ENCODE measurements at regions not wholly inside any gene's neighbourhood (a gene's known extent, or its start where the extent isn't known, plus 50 kb on each side); places are given as distances from the start of the nearest gene placed in this dataset.
"Not testable (repeated sequence)": the region's sequence is repeated elsewhere in the genome, so short reads cannot be mapped to it uniquely, and the experiment has no call there.

GRCh38 chr5:17114233-17114632, 103.2 kb upstream of the BASP1 start:
- DNase-seq (no peak), ATAC-seq (no peak)
- Mint-ChIP-seq H3K9me3 (no peaks in the 10 kb centered on the region), H3K4me3 (no peak overlapping the region), H3K36me3 (ENCODE audit: insufficient read depth) (no peaks in the 10 kb centered on the region), H3K27me3 (ENCODE audit: low read depth) (peaks cover 2% of the 10 kb centered on the region), H3K4me1 (ENCODE audit: low read depth) (no peaks in the 10 kb centered on the region)

GRCh38 chr5:17114715-17115599, 102.5 kb upstream of the BASP1 start:
- H3K9me3 Mint-ChIP-seq = no peaks in the 10 kb centered on the region
- no peaks in the 10 kb centered on the region for H3K36me3 Mint-ChIP-seq (ENCODE audit: insufficient read depth)
- DNase-seq (no peak), ATAC-seq (no peak)
- no peaks in the 10 kb centered on the region for H3K4me1 Mint-ChIP-seq (ENCODE audit: low read depth)
- H3K27me3 Mint-ChIP-seq (ENCODE audit: low read depth) = peaks cover 2% of the 10 kb centered on the region
- no peak overlapping the region for H3K4me3 Mint-ChIP-seq

DNA sequence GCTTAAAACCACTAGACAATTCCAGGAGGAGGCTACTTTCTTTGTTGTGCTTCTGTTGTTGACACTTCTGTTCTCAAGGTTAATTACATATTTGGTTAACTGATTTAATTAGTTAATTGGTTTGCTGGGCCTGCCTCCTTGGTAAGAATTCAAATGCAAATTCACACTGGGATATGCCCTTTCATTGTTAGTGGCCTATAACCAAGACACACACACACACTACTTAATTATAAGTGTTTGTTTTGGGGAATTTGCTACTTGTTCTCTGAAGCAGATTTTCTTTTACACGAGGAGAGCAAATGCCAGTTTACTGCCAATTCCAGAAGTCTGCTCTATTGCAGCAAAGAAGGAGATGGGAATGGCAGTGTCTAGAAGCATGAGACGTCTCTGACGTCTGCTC, 101.6 kb upstream of the BASP1 start:
- H3K4me1 Mint-ChIP-seq (ENCODE audit: low read depth) = no peaks in the 10 kb centered on the region

GRCh38 chr5:17118631-17119030, 98.8 kb upstream of the BASP1 start:
- no peak for DNase-seq
- Mint-ChIP-seq H3K4me1 (ENCODE audit: low read depth) (no peaks in the 10 kb centered on the region), H3K9me3 (no peaks in the 10 kb centered on the region), H3K36me3 (ENCODE audit: insufficient read depth) (no peaks in the 10 kb centered on the region), H3K4me3 (no peak overlapping the region), H3K27me3 (ENCODE audit: low read depth) (peaks cover 2% of the 10 kb centered on the region)
- ATAC-seq = peak in 1 of 2 donors; percentile 46

More for the DNA sequence above, 101.6 kb upstream of the BASP1 start:
- no peak for ATAC-seq
- Mint-ChIP-seq H3K9me3 (no peaks in the 10 kb centered on the region), H3K36me3 (ENCODE audit: insufficient read depth) (no peaks in the 10 kb centered on the region), H3K27me3 (ENCODE audit: low read depth) (peaks cover 2% of the 10 kb centered on the region), H3K4me3 (no peak overlapping the region)
- no peak for DNase-seq

DNA sequence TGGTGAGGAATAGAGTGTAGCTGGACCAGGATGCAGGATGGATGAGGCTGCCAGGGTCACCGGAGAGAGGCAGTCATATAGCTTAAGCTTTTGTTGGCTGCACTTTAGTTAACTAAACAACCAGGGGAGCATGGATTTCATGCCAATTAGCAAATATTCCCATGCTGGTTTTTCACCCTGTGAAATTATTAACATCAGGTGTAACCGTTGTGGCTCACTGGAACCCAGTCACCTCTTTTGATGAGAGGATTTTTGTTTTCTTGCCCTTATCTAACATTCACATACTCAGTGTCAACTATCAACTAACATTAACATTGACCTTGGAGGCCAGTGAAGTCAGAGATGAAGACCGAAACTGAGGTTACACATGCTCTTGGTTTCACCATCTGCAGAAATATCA, 97.2 kb upstream of the BASP1 start:
- Mint-ChIP-seq H3K9me3 (peaks cover 5% of the 10 kb centered on the region), H3K4me3 (no peak overlapping the region), H3K27me3 (ENCODE audit: low read depth) (peaks cover 2% of the 10 kb centered on the region), H3K36me3 (ENCODE audit: insufficient read depth) (no peaks in the 10 kb centered on the region), H3K4me1 (ENCODE audit: low read depth) (no peaks in the 10 kb centered on the region)
- ATAC-seq (no peak), DNase-seq (no peak)

DNA sequence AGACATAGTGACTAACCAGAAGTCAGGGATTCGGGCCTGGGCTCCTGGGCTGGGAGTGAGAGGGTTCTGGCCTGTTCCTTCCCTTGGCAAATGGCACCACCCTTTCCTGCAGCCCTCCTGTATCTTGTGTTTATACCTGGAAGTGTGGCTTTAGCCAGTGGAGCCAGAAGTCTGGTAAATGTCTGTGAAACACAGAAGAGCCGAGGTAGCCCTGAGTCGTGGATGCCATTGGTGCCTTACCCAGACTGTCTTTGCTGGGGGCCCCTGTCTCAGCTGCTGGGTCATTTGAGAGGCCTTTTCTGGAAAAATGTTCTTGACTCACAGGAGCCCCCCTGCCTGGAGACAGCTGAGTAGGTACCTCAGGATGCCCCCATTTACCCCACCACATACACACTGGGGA, 95.7 kb upstream of the BASP1 start:
- Mint-ChIP-seq H3K9me3 (peaks cover 5% of the 10 kb centered on the region), H3K4me3 (no peak overlapping the region), H3K4me1 (ENCODE audit: low read depth) (no peaks in the 10 kb centered on the region), H3K27me3 (ENCODE audit: low read depth) (peaks cover 2% of the 10 kb centered on the region), H3K36me3 (ENCODE audit: insufficient read depth) (no peaks in the 10 kb centered on the region)
- DNase-seq (no peak), ATAC-seq (no peak)

DNA sequence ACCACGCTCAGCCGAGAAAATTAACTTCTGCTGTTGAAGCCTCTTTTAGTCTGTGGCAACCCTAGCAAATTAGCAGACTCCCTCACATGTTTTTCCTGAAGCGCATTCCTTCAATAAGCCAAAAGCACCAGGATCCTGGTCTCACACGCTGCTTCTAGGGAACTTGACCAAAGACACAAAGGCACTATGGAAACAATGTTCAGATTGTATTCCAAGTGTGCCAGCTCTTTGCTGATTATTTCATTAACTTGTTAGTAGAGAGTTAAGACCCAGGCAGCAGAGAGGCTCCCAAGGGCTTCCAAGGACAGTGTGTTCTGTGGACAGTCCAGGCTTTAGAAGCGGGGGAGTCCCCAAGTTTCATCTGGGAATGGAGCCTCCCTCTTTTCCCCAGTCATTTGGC, 94.4 kb upstream of the BASP1 start:
- ATAC-seq (no peak), DNase-seq (no peak)
- Mint-ChIP-seq H3K9me3 (peaks cover 5% of the 10 kb centered on the region), H3K27me3 (ENCODE audit: low read depth) (peaks cover 2% of the 10 kb centered on the region), H3K4me3 (no peak overlapping the region), H3K36me3 (ENCODE audit: insufficient read depth) (no peaks in the 10 kb centered on the region), H3K4me1 (ENCODE audit: low read depth) (no peaks in the 10 kb centered on the region)

- H3K36me3 Mint-ChIP-seq (ENCODE audit: insufficient read depth); ATAC-seq; H3K4me3 Mint-ChIP-seq; H3K9me3 Mint-ChIP-seq; DNase-seq; H3K27me3 Mint-ChIP-seq (ENCODE audit: low read depth); H3K4me1 Mint-ChIP-seq (ENCODE audit: low read depth): not testable (repeated sequence)
Measured at GRCh38 chr5:17123773-17124172, 93.7 kb upstream of the BASP1 start.

DNA sequence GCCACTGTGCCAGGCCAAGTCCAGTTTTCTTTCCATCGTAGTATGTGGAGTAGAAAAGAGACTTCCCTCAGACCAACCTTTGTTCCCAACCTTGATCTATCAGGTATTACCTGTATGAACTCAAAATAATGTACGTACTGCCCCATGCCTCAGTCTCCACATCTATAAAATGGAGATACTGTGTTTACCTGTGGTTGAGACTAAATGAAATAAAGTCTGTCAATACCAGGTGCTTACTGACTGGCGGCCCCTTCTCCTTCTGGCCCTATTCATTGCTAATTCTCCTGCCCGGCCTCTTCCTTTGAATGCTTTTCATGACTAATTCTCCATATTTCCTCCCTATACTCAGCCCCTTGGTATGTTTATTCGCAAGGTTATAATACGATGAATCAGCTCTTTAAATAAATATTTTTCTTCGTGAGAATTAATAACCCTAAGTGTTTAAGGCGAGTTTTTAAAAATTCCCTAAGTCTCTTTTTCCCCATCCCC, 89.6 kb upstream of the BASP1 start:
- no peaks in the 10 kb centered on the region for H3K36me3 Mint-ChIP-seq (ENCODE audit: insufficient read depth)
- H3K4me3 Mint-ChIP-seq = no peak overlapping the region
- no peak for ATAC-seq
- peaks cover 5% of the 10 kb centered on the region for H3K9me3 Mint-ChIP-seq
- H3K27me3 Mint-ChIP-seq (ENCODE audit: low read depth) = peaks cover 13% of the 10 kb centered on the region
- peaks cover 2% of the 10 kb centered on the region for H3K4me1 Mint-ChIP-seq (ENCODE audit: low read depth)
- DNase-seq = no peak

DNA sequence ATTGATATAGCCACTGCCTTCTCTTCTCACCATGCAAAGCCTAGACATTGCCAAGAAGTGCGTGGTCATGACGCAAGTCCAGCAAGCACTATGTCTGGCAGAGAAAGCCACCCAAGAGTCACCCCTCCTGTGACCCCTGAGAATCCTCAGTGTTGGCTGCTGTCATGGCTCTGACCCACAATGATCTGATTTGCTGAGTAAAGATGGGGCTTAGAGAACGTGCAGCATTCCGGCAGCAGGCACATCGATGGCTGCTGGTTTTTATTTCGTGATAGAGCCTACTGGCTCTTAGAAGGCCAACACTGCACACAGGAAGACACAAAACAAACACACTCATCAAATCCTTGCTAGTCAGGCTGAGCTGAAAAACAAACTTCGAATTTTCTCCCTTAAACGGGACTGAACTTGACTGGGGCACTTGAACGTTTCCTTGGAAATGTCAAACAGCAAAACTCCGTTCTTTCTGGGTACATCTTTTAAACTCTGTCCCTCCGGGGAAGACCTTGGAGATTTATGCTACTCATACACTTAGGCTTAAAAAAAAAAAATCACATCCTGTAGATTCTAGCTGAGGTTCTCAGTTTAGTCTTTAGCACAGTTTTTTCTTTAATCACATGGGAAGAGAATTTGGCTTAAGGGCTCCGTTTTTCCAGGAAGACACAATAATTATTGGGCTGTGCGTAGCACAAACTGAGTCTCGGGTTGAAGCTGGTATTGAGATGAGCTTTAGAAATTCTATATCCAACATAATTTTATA, 88.2 kb upstream of the BASP1 start:
- ATAC-seq = no peak

GRCh38 chr5:17130302-17130701, 87.1 kb upstream of the BASP1 start:
- not testable (repeated sequence) for ATAC-seq; H3K4me1 Mint-ChIP-seq (ENCODE audit: low read depth); H3K36me3 Mint-ChIP-seq (ENCODE audit: insufficient read depth); H3K9me3 Mint-ChIP-seq; DNase-seq; H3K4me3 Mint-ChIP-seq
- peaks cover 13% of the 10 kb centered on the region for H3K27me3 Mint-ChIP-seq (ENCODE audit: low read depth)

More for the DNA sequence above, 88.2 kb upstream of the BASP1 start:
- Mint-ChIP-seq H3K27me3 (ENCODE audit: low read depth) (peaks cover 13% of the 10 kb centered on the region), H3K4me3 (no peak overlapping the region), H3K36me3 (ENCODE audit: insufficient read depth) (no peaks in the 10 kb centered on the region), H3K4me1 (ENCODE audit: low read depth) (peaks cover 2% of the 10 kb centered on the region), H3K9me3 (peaks cover 2% of the 10 kb centered on the region)
- DNase-seq = no peak

- peaks cover 2% of the 10 kb centered on the region for H3K4me1 Mint-ChIP-seq (ENCODE audit: low read depth)
- H3K9me3 Mint-ChIP-seq = no peaks in the 10 kb centered on the region
- H3K27me3 Mint-ChIP-seq (ENCODE audit: low read depth) = peaks cover 13% of the 10 kb centered on the region
- no peak overlapping the region for H3K4me3 Mint-ChIP-seq
- ATAC-seq (peak in 1 of 2 donors; percentile 18), DNase-seq (no peak)
- no peaks in the 10 kb centered on the region for H3K36me3 Mint-ChIP-seq (ENCODE audit: insufficient read depth)
Measured at GRCh38 chr5:17132444-17133083, 84.9 kb upstream of the BASP1 start.

GRCh38 chr5:17135050-17135449, 82.4 kb upstream of the BASP1 start:
- Mint-ChIP-seq H3K4me3 (no peak overlapping the region), H3K27me3 (ENCODE audit: low read depth) (peaks cover 6% of the 10 kb centered on the region), H3K4me1 (ENCODE audit: low read depth) (peaks cover 2% of the 10 kb centered on the region), H3K9me3 (no peaks in the 10 kb centered on the region), H3K36me3 (ENCODE audit: insufficient read depth) (no peaks in the 10 kb centered on the region)
- ATAC-seq (no peak), DNase-seq (no peak)

- ATAC-seq (no peak), DNase-seq (no peak)
- Mint-ChIP-seq H3K27me3 (ENCODE audit: low read depth) (no peaks in the 10 kb centered on the region), H3K4me3 (no peak overlapping the region), H3K9me3 (no peaks in the 10 kb centered on the region), H3K36me3 (ENCODE audit: insufficient read depth) (no peaks in the 10 kb centered on the region), H3K4me1 (ENCODE audit: low read depth) (no peaks in the 10 kb centered on the region)
Measured at GRCh38 chr5:17143335-17143734, 74.1 kb upstream of the BASP1 start.
